ENCODE measurements at regions not wholly inside any gene's neighbourhood (a gene's known extent, or its start where the extent isn't known, plus 50 kb on each side); places are given as distances from the start of the nearest gene placed in this dataset.
"Not testable (repeated sequence)": the region's sequence is repeated elsewhere in the genome, so short reads cannot be mapped to it uniquely, and the experiment has no call there.

DNA sequence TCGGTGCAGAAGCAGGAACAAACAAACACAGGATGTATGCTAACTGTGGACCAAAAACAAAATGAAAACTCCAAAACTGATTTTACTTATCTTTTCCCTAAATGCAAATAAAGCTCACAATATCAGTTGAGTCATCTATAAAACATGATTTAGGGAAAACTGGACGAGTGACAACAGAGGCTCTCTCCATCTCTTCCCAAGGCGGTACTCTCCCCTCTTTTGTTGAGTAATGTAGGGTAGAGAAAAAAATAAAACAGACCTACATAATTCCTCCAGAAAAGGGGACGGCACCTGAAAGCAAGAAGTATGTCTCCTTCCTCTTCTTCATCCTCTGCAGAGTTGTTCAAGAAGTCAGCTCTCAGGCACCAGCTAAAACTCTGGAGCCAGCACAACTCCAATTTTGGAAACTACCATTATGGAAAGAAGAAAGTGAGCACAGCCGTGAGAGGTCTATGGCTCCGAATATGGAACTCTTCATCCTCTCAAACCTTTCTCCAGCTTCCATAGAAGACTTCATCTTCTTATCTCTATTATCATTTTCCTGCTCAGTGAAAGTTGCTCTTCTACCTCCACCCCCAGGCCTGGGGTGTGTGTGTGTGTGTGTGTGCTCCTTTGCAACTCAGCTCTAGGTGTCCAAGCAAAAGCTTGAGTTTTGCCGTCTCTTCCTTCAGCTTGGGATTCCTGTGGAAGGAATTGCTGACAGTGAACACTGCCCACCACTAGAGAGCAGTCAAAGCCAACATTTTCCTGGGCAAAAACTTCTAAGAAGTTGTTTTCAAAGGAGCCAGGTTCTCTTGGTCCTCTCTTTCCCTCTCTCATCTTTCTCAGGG lies 155.4 kb downstream of the DIO2 start:
- peak; percentile 79 for DNase-seq

DNA sequence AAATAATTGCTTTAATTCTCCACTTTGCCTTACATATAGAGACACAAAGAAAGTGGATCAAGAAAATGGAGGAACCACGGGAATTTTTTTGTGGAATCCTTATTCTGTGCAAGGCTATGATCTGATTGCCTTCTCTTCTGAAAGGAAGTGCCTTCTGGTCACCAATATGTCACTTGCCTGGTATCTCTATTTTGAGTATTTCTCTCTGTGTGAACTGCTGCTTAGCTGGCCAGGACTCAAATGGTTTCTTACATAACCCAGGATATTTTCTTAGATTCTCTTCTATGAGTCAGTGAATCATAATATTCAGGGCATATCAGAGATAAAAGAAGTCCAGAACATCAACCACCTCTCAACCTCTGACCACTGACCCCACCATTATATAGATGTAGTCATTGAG lies 156.1 kb downstream of the DIO2 start:
- no peak for DNase-seq

DNA sequence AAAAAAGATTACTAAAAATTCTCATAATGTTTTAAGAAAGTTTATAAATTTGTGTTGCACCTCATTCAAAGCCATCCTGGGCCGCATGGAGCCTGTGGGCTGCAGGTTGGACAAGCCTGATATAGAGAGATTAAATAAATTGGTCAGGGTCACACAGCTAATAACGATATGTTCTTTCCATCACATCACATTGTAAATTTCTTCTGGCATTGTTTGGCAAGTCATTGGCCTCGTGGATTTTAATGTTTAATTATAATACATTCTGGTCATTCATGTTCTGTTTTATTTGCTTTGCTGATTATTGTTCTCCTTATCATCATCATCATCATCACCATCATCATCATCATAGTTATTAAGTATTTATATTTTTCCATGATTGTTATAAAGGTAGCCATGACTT lies 157.3 kb downstream of the DIO2 start:
- DNase-seq = no peak

DNA sequence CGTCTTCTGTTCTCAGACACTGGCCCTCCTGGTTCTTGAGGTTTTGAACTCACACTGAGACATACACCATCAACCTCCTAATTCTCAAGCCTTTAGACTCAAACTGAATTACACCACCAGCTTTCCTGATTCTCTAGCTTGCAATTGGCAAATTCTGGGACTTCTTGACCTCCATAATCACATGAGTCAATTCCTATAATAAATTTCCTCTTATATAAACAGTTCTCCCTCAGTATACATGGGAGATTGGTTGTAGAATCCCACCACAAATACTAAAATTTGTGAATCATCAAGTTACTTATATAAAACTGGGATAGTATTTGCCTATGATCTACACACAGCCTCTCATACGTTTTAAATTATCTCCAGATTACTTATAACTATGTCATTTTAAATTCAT lies 162.2 kb downstream of the DIO2 start:
- DNase-seq = no peak

DNA sequence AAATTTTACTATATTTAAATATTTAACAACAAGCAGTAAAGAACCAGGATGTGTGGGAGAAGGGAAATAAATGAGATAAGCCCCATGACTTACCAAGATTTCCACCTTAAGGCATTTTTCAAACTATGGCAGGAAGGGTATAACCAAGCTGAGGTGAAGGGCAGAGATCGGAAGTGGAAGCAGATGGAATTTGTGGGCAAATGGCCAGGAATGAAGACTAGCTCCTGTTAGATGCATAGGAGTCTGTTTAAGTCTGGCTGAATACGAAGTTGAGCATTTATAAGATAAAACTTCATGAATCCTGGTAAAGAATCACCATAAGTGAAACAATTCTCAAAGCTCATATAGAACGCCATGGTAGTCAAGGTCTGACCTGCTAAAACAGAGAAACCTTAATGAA lies 163.5 kb downstream of the DIO2 start:
- peak; percentile 56 for DNase-seq

DNA sequence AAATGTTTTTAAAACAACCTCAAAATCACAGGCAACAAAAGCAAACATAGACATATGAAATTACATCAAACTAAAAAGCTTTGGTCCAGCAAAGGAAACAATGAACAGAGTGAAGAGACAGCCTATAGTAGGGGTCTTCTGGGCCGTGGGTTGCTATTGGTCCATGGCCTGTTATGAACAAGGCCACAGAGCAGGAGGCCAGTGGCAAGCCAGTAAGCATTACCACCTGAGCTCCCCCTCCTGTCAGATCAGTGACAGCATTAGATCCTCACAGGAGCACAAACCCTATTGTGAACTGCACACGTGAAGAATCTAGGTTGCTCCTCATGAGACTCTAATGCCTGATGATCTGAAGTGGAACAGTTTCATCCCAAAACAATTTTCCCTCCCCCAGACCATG lies 174.0 kb downstream of the DIO2 start:
- no peak for DNase-seq

DNA sequence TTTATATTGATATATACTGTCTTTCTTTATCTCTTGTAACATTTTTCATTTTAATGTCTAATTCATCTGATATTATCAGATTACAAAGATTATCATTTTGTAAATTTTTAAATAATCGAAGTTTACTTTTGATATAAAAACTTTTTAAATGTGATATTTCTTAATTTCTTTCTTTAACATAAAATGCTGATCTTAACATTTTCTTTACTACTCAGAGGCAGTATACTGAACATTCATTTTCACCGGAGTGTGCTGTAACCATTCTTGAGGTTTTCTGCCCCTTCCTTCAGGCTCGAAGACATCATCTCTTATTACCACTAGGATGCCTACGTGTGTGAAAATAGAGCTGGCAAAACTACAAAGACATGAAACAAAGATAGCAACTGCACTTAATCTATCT lies 186.9 kb downstream of the DIO2 start:
- DNase-seq = no peak

DNA sequence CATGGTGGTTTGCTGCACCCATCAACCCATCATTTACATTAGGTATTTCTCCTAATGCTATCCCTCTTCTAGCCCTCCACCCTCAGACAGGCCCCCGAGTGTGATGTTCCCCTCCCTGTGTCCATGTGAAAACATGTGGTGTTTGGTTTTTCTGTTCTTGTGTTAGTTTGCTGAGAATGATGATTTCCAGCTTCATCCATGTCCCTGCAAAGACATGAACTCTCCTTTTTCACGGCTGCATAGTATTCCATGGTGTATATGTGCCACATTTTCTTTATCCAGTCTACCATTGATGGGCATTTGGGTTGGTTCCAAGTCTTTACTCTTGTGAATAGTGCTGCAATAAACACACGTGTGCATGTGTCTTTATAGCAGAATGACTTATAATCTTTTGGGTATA lies 192.8 kb downstream of the DIO2 start:
- not testable (repeated sequence) for DNase-seq

DNA sequence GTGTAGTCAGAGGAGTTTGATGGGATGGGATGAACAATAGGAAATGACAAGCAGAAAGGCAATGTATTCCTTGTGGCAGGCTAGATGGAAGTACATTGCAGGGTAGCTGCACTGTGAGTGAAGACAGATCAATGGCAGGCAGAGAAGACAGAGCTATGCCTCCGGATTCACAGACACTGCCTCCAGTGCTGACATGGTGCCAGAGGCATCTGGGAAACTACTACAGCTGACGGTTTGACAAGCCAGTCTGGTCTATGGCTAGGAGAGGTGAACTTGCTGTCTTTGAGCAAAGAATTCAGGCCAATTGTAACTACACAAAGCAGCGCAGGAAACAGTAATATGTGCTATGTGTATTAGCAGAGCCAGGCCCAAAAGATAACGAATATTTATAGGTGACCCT lies 193.5 kb downstream of the DIO2 start:
- no peak for DNase-seq

DNA sequence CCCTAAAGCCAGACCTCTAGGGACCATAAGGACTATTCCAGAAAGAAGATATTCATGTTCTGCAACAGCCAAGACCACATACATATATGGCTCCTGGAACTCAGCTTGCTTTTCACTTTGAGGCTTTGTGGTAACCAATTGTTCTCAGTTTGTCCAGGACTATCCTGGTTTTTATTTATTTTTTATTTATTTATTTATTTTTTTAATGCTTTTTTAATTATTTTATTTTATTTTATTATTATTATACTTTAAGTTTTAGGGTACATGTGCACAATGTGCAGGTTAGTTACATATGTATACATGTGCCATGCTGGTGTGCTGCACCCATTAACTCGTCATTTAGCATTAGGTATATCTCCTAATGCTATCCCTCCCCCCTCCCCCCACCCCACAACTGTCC lies 201.1 kb downstream of the DIO2 start:
- DNase-seq = not testable (repeated sequence)

DNA sequence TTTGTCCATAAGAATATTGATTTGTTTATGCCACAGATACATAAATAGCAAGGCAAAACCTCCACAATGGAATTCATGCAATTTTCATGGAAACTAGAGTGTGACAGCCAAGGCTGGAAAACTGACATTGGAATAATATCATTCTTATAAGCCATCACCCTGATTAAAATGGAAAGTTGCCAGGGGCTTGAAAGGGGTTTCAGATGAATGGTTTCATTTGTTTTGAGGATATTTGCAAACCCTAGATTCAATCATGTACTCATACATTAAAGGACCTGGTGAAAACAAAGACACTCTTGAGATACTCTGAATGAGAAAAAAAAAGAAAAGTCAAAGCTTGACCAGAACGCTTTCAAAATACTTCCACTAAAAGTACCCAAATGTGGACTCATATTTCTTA lies 205.7 kb downstream of the DIO2 start:
- peak; percentile 13 for DNase-seq

DNA sequence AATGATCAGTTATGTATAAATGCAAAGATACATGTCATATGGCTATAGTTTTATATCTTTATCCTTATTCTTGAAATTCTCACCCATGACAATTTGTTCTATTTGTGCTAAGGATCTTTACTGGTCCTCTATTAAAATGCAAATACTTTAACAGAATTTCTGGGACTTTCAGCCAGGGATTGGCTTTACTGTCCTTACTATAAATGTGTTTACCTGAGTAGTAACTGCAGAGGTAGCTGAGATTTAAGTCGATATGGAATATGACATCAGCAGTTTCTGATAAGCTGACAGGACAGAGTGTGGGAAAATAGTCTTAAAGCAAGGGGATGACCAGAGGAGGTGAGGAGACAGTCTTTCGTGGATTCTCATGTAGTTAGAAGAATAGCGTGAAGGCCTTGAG lies 206.4 kb downstream of the DIO2 start:
- DNase-seq = no peak

DNA sequence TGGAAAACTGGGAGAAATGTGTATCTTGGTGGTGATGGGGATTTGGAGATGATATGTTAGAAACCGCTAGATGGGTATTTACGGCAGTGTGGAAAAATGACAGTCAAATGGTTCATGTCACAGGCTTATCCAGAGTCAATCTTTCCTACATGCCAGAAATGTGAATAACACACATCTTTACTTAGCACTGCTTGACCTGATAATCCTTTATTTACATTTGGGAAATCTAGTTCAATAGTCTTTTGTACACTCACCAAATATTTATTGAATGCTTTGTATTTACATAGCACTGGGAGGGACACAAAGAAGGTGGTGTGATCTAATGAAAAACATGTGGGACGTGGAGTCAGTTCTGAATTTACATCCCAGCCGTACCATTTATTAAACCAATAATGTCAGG lies 208.2 kb downstream of the DIO2 start:
- DNase-seq = peak; percentile 81

DNA sequence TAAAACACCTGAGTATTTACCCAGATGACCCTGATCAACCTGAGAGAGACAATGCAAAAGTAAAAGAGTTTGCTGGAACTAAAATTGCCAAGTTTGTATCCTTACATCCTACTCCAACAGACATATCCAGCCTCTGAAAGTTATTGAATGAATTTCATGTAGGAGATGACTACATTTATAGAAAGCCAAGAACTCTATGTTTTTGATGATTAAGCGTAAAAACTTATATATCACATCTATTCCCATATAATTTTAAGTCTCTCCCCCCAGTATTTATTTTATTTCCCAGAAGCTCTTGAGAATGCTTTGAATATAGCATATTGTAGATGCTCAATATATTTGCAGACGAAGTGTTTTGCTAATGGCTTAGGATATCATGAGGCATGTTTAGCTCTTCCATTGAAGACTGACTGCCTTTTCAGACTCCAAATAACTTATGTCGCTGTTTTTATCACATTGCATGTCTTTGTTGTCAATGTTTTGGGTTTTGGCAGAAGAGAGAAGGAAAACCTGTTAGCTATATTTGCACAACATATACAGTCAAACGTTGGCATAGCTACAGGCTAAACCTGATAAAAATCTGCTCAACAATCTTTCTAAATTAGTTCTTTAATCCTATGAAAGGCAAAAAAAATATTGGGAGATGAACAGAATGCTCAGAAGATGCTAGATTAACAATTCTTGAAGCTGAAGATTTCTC lies 213.6 kb downstream of the DIO2 start:
- DNase-seq = no peak

DNA sequence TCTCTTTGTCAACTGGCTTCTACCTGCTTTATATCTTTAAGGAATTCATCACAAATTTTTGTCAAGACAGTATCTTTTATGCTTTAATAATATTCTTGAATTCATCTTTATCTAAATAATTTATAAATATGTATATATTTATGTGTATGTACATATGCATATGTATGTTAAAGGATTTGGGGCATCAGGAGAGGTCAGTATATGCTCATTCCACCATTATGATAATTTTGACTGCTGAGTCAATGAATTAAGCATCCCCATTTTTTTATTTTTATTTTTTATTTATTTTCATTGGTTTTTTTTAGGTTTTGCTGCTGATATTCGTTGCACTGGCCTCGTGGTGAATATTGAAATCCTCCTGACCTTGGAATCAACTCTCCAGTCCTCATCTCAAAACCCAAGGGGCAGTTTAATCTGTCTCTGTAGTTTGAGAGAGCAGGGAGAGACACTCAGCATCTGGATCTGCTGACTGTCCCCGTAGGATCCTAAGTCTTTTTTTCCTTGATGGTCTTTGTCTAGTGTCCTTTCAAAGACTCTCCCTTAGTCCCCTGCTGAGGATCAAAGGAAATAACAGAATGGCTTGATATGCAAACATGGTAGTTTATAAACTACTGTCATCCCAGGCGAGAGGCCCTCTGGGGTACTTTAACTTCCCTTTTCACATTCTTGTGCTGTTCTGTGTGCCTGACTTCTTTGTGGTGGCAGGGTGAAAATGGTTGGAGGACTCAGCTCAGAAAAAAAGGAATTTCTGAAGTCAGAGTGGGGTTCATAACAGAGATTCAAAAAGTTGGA lies 218.7 kb downstream of the DIO2 start:
- DNase-seq = peak; percentile 45

DNA sequence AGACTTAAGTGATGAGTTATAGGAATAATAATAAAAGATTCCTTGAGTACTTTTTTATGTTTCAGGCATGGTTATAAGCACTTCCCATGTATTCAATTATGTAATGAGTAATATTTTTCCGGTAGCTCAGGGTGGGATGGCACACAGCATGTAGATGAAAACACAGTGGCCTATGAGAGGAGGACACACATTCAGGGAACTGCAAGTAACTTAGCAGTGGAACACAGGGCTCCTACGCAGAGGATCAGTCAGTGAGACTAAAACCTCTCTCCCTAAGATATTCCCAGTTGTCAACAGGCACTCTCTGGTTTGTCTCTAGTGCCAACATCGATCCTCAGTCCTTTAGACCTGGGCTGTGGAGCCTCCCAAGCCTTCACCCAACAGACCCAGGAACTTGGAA lies 219.4 kb downstream of the DIO2 start:
- no peak for DNase-seq

DNA sequence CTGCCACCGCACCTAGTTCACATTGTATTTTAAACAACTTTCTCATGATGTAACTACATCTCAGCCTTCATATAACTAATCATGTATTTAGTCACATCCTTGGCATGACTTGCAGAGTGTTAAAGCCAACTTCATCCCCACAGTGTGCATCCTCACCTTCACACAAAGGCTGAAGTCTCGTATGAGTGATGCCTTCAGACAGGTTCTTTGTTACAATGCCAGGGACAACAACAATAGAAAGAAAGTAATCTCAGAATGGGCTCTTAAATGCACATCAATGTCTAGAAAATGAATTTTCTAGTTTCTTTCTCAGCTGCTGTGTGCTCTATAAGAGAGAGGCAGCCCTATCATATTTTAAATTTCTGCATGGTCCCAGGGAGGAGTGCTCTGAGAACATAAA lies 221.3 kb downstream of the DIO2 start:
- no peak for DNase-seq

DNA sequence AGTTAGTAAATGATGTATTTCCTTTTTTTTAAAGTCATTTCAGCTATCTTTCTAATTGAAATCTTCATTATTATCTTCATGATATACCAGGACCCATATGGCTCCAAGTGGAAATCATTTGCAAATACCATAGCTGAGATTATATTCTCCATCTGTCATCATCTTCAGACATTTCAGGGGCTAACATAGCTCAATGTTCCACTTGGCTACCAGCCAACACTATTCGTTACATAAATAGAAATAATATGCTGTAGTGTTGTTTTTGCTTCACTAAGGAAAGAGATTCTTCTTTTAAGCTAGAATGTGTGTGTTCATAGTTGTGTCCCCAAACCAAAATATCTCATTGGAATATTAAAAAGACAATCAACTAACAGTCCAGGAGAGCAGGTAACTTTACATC lies 225.1 kb downstream of the DIO2 start:
- peak; percentile 54 for DNase-seq

DNA sequence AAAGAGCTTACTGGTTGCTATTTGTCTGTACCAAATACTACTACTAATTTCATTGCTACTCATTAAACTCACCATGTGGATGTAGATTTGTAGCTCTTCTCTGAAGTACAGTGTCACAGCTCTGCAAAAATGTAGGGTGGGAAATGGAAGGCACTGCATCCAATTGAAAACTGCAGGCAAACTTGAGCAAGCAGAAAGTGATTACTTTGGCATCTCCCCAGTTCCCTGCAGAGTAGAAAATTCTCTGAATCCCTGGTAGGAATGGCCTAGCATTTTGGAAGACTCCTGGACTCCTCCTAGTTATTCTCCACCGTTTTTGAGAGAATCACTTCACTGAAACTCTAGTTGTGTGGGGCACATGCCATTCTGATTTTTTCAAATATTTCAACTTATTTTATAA lies 239.1 kb downstream of the DIO2 start:
- peak; percentile 49 for DNase-seq

DNA sequence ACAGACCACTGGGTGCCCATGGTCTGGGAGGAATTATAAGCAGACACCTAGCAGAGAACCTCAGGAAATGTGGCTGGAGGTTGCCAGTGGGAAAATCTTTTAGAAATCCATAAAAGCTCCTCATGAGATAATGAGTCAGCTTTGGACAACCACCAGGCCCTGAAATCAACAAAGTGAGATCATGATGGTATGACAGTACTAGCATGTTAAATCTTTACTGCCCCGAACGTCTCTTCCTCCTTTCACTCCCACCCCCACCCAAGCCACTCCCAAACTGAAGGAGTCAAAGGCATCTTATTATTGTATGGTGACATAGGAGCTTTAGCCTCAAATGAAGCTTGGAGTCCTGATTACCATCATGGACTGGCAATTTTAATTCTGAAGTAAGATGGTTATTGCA lies 240.0 kb downstream of the DIO2 start:
- DNase-seq = no peak

DNA sequence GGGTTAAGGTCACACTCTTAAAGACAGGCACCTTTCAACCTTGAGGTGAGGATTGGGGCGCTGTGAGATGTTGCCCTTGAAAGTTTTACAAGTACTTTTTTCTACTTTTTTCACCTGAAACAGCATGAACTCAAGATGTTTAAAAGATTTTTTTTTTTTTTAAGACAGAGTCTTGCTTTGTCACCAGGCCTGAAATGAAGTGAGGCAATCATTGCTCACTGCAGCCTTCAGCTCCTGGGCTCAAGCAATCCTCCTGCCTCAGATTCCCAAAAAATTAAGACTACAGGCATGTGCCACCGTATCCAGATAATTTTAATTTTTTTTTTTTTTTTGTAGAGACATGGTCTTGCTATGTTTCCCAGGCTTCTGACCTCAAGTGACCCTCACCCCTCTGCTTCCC lies 243.9 kb downstream of the DIO2 start:
- DNase-seq = no peak

DNA sequence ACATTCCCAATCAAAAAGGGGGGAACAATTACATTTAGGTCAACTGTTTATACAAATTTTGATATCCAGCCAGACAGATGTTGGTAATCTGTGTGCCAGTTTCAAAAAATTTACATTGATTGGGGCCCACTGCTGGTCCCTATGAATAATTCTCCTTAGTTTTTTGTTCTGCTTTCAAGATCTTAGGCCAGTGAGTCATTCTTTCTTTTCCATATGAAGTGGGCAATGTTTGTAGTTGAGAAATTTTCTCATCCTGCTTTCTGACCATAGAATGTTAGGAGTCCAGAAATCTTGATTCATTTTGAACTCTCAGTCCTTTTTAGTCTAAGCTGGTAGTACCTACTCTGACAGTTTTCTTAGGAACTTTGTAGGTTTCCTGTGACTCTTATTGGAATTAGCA lies 244.3 kb downstream of the DIO2 start:
- DNase-seq = no peak

DNA sequence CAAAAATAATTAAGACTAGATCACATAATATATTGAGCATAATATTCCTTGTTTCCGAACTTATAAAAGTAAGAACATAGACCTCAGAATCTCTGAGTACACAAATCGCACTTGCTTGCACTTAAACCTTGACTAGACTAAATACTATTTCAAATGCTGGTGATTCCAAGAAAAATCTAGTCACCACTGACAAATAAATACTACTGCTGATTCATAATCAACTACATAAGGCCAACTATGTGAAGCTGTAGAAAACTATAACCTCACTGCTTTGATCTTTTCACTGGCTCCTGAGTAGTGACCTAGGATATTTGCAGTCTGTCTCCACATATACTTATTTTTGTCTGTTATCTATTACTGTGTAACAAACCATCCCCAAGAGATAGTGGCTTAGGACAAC lies 245.4 kb downstream of the DIO2 start:
- DNase-seq = no peak

DNA sequence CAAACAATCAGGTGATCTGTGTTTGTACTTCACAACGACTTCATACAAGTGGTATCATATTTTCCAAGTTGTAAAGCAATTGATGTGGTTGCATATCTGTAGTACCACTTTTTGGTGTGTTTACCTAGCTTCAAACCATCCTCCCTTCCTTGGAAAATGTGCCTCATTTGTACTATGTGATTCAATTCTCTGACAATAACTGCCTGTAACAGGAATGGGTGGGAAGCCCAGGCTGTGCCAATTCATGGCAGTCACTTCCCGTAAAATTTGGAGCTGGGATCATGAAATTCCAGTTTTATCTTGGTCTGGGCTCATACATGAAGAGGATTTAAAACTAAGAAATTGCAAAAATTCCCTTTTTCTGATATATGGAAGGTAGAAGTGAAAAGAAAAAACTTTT lies 250.1 kb downstream of the DIO2 start:
- DNase-seq = no peak

Measured in NCI-H69 (cell line).